NB4 (cell line): ENCODE measurements at regions not wholly inside any gene's neighbourhood (a gene's known extent, or its start where the extent isn't known, plus 50 kb on each side); places are given as distances from the start of the nearest gene placed in this dataset.

Experiments
- CTCF ChIP-seq: IDR thresholded peaks from one replicate; pipeline ENCODE4 v1.5.1; 2012; ENCODE audit warnings: low read depth, low read length
- MAX ChIP-seq: IDR thresholded peaks from 2 replicates; pipeline ENCODE4 v1.6.1; 2011; ENCODE audit warnings: low read depth, low read length

- no peak for TF ChIP-seq MAX
- no peak for TF ChIP-seq CTCF
Observed at GRCh38 chr6:12354499-12354898, 64.3 kb downstream of the EDN1 start.
